ENCODE measurements at regions not wholly inside any gene's neighbourhood (a gene's known extent, or its start where the extent isn't known, plus 50 kb on each side); places are given as distances from the start of the nearest gene placed in this dataset.

DNA sequence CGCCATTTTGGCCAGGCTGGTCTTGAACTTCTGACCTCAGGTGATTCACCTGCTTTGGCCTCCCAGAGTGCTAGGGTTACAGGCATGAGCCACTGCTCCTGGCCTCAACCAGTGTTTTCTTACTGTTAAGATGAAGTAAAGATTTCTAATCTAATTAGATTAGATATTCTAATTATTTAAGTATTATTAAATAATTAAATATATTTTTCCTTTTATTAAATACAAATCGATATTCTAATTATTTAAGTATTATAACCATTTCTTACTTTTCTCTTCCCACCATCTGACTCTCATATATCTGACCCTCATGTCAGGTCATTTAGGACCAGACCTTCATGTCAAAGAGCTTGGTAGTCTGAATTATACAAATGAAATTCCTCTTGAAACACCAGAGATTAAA, 1291.9 kb upstream of the EPHA6 start:
- TF ChIP-seq CTCF (IDR thresholded peaks at IDR 0.05; ENCODE audit: low read depth, low read length) (no peak), POLR2A (IDR thresholded peaks at IDR 0.05; ENCODE audit: extremely low read depth, insufficient read length) (no peak)
